HG03571 (cell line): ENCODE measurements at regions not wholly inside any gene's neighbourhood (a gene's known extent, or its start where the extent isn't known, plus 50 kb on each side); places are given as distances from the start of the nearest gene placed in this dataset.

Source experiments
- ATAC-seq: cut with Tn5 transposase; IDR thresholded peaks from one replicate; pipeline ENCODE4 v1.9.1; 2021; ENCODE audit not compliant: unreplicated experiment

GRCh38 chr13:47268270-47268669 is 371.4 kb upstream of the HTR2A start:
- ATAC-seq, result no peak

GRCh38 chr13:47258384-47258783 is 361.5 kb upstream of the HTR2A start:
- ATAC-seq, result no peak

GRCh38 chr13:47256618-47257017 is 359.8 kb upstream of the HTR2A start:
- ATAC-seq, result no peak

GRCh38 chr13:47252627-47253026 is 355.8 kb upstream of the HTR2A start:
- ATAC-seq, result no peak

GRCh38 chr13:47251771-47252170 is 354.9 kb upstream of the HTR2A start:
- no peak for ATAC-seq

- no peak for ATAC-seq
These were observed 353.3 kb upstream of the HTR2A start for GRCh38 chr13:47250146-47250545.

- no peak for ATAC-seq
These were observed 352.4 kb upstream of the HTR2A start for GRCh38 chr13:47249266-47249665.

- no peak for ATAC-seq
These were observed 344.6 kb upstream of the HTR2A start for GRCh38 chr13:47241446-47241845.

GRCh38 chr13:47239025-47239424 is 342.2 kb upstream of the HTR2A start:
- no peak for ATAC-seq

GRCh38 chr13:47237571-47237970 is 340.7 kb upstream of the HTR2A start:
- ATAC-seq, result no peak

- no peak for ATAC-seq
These were observed 336.9 kb upstream of the HTR2A start for GRCh38 chr13:47233734-47234133.

GRCh38 chr13:47232516-47232915 is 335.7 kb upstream of the HTR2A start:
- no peak for ATAC-seq

GRCh38 chr13:47230155-47230554 is 333.3 kb upstream of the HTR2A start:
- no peak for ATAC-seq

- ATAC-seq, result no peak
These were observed 329.7 kb upstream of the HTR2A start for GRCh38 chr13:47226516-47226915.

- no peak for ATAC-seq
These were observed 323.7 kb upstream of the HTR2A start for GRCh38 chr13:47220453-47221140.

- no peak for ATAC-seq
These were observed 321.8 kb upstream of the HTR2A start for GRCh38 chr13:47218611-47219010.

GRCh38 chr13:47216176-47216822 is 319.4 kb upstream of the HTR2A start:
- ATAC-seq, result no peak

GRCh38 chr13:47215736-47216135 is 318.9 kb upstream of the HTR2A start:
- no peak for ATAC-seq

GRCh38 chr13:47213047-47213446 is 316.2 kb upstream of the HTR2A start:
- ATAC-seq, result no peak

GRCh38 chr13:47211106-47211505 is 314.3 kb upstream of the HTR2A start:
- no peak for ATAC-seq

- no peak for ATAC-seq
These were observed 309.3 kb upstream of the HTR2A start for GRCh38 chr13:47206111-47206510.

GRCh38 chr13:47190696-47191305 is 293.9 kb upstream of the HTR2A start:
- no peak for ATAC-seq
